ENCODE measurements at regions not wholly inside any gene's neighbourhood (a gene's known extent, or its start where the extent isn't known, plus 50 kb on each side); places are given as distances from the start of the nearest gene placed in this dataset.

DNA sequence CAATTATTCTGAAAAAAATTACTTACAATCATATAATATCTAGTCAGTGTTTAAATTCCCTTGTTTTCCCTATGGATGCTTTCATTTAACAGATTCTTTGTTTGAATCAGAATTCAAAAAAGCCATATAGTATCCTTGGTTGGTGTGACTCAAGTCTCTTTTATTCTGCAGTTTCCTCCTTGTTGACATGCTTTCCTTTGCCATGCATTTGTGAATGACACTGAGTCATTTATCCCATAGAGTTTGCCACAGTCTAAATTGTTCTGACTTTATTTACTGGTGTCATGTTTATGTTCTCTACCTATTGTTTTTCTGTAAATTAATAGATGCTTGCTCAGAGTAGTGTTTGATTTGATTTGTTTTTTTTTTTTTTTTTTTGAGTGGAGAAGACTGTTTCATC, 893.8 kb upstream of the SLC10A2 start:
- TF ChIP-seq, protein P1, sequence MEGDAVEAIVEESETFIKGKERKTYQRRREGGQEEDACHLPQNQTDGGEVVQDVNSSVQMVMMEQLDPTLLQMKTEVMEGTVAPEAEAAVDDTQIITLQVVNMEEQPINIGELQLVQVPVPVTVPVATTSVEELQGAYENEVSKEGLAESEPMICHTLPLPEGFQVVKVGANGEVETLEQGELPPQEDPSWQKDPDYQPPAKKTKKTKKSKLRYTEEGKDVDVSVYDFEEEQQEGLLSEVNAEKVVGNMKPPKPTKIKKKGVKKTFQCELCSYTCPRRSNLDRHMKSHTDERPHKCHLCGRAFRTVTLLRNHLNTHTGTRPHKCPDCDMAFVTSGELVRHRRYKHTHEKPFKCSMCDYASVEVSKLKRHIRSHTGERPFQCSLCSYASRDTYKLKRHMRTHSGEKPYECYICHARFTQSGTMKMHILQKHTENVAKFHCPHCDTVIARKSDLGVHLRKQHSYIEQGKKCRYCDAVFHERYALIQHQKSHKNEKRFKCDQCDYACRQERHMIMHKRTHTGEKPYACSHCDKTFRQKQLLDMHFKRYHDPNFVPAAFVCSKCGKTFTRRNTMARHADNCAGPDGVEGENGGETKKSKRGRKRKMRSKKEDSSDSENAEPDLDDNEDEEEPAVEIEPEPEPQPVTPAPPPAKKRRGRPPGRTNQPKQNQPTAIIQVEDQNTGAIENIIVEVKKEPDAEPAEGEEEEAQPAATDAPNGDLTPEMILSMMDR (conservative IDR thresholded peaks at IDR 0.05 in 1 of 2, IDR thresholded peaks at IDR 0.05 in 1 of 2; ENCODE audit: extremely low read depth in 1 of 2, insufficient read depth in 1 of 2, low read depth in 1 of 2, low read length in 2 of 2), result no peak
- no peak for TF ChIP-seq EZH2 (IDR thresholded peaks at IDR 0.05; ENCODE audit: borderline replicate concordance, low read length)

Measured in mammary epithelial cell (primary cell).